Left ventricle myocardium superior (tissue), 1 donor: ENCODE measurements at regions not wholly inside any gene's neighbourhood (a gene's known extent, or its start where the extent isn't known, plus 50 kb on each side); places are given as distances from the start of the nearest gene placed in this dataset.
"Not testable (repeated sequence)": the region's sequence is repeated elsewhere in the genome, so short reads cannot be mapped to it uniquely, and the experiment has no call there.

Experiments used
- ATAC-seq: fragments of 200-7000 bp; cut with Tn5 transposase; one replicate; pipeline ENCODE4 v1.9.1; 2020; ENCODE audit warnings: mild to moderate bottlenecking, moderate library complexity
- DNase-seq: peaks from one replicate; pipeline ENCODE4 v3.0.0-alpha.2; 2020
- intact Hi-C: fragments of 100-400 bp; cut with micrococcal nuclease; formaldehyde crosslinking; loops from one replicate; pipeline ENCODE4 v1.11.0; 2022
- donor health status: DM: no; HTN: yes; CAD: no; lungs with severe emphysema.

DNA sequence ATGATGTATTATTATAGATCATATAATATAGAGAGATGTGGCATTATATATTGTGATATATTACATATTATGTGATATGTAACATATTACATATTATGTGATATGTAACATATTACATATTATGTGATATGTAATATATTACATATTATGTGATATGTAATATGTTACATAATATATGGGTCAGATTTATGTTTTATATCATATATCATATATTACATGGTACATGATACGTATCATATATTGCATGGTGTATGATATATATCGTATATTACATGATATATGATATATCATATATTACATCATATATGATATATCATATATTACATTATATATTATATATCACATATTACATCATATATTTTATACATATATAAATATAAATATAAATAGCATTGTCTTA is 164.1 kb upstream of the NEBL start:
- DNase-seq (no peak), ATAC-seq (no peak)
- intact Hi-C loops: no loop called here

DNA sequence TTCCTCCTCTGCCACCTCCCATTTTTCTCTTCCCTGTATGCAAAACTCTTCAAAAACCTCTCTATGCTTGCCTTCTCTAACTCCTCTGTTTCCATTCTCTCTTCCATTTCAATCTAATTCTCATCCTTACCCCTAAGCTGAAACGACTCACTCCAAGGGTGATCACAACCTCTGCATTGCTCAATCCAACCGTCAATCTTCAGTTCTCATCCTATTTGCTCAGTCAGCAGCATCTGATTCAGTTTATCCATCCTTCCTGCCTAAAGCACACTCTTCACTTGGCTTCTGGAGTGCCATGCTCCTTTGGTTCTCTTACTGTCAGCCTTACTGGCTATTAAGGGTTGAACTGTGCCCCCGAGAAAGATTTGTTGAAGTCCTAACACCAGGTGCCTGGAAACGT is 163.5 kb upstream of the NEBL start:
- intact Hi-C loops: no loop called here
- no peak for ATAC-seq
- DNase-seq: no peak

DNA sequence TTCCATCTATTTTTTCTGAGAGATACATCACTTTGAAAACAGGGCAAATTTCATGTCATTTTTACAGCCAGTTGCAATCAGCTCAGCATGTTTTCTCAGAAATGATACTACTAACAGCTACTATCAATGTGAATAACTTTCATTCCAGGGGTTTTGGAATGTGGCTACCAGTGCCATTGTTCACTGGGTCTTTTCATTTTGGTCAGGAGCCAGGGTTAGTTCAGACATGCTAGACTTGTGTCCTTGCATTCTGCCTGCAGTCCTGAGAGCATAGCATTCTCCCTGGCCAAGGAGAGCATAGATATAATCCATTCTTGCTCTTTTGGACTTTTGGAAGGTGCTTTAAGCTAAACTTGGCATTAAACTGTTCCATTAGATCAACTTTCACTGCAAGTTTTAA is 160.9 kb upstream of the NEBL start:
- peak; percentile 51 for ATAC-seq
- intact Hi-C loops: no loop called here
- DNase-seq: no peak

DNA sequence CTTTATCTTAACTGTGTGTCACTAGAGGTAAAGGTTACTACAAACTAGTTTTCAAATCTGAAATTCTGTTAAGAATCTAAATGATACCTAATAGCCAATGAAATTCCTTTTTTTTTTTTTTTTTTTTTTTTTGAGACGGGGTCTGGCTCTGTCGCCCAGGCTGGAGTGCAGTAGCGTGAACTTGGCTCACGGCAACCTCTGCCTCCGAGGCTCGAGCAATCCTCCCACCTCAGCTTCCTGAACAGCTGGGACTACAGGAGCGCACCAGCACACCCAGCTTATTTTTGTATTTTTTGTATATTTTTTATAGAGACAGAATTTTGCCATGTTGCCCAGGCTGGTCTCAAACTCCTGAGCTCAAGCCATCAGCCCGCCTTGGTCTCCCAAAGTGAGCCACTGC is 160.3 kb upstream of the NEBL start:
- intact Hi-C loops: no loop called here
- ATAC-seq: no peak
- no peak for DNase-seq

DNA sequence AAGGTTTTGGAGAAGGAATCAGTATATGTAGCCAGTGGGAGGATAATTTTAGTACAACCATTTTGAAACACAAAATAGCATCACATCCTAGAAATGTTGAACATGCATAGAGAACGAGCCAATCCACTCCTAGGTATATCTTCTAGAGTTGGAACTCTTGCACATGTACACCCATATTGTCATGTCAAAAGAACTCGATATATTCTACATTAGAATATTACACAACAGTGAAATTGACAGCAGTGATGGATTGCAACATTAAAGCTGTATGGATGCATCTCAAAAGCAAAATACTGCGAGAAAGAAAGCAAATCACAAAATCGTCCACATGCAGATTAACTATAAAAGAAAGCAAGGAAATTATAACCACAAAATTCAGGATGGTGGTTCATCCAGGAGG is 159.3 kb upstream of the NEBL start:
- DNase-seq: no peak
- no peak for ATAC-seq
- intact Hi-C loops: no loop called here

DNA sequence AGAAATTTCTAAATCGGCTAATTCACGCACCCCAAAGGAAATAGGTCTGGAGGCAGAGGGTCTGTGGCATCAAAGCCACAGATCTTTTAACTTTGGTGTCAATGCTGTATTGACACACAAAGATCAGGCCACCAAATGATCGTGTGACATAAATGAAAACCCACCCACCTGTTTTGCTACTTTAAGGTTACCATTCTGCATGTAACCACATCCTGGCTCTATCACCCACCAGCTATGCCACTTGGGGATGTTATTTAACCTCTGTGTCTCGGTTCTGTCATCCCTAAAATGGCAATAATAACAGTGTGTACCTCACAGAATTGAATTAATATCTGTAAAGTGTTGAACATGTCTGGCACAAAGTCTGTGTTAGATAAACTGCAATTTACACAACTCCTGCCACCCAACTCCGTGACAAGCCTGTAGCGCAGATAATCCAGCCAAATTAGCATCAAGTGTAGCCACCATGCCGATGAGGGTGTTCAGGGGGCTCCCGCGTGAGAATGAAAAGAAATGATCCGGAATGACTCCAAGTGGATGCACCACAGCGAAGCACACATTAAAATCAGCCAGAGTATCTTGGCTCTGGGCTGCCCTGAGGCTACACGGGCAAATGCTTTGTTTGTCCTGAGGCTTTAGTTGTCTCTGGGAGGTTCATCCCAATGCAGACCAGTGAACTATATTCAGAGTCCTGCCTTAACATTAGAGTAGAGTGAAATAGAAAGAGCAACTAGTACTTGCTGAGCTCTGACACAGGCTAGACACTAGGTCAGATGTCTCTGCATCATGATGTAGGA is 158.4 kb upstream of the NEBL start:
- intact Hi-C loops: no loop called here
- ATAC-seq (no peak), DNase-seq (no peak)

- ATAC-seq (no peak), DNase-seq (no peak)
- intact Hi-C loops: no loop called here
Observed at GRCh38 chr10:21053953-21054690, 157.0 kb upstream of the NEBL start.

DNA sequence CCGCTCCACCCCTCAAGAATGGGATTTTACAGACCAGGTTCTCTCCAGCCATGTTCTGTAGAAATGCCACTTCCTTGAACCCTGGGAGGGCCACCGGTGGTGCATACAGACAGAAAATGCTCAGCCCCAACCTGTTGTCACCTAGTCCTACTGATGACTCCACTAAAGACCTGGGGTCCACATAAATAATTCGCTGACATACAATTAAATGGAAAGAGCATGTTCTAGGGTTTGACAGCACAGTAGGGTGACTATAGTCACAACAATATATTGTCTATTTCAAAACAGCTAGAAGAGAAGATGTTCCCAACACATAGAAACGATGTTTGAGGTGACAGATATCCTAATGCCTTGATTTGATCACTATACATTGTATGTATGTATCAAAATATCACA is 155.6 kb upstream of the NEBL start:
- intact Hi-C loops: no loop called here
- no peak for ATAC-seq
- DNase-seq: no peak

DNA sequence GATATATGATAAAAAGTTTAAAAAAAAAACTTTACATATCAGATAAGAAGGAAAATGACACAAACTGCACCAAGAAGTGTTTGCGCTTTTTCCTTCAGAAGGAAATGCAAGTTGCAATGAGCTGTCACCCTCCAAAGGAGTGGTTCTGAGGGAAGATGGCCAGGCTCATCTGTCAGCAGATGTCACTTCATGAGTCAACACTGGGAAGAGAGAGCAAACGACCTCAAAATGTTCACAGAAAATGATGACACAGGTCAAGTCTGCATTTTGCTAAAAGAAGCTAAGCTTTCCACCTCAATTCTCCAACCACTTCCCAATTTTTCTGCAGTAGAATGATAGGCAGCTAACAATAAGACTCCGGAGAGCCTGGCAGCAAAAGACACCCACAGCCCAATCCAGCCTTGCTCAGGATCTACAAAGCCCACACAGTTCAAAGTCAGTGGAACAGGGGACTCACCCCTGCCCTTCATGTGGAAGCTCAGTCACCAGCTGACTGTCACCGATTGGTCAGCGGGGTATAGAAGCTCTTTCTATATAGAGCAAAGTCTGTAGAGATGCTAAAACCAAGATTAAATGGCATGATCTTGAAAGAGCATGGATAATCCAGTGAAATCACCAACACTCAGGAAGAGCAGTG is 155.1 kb upstream of the NEBL start:
- intact Hi-C loops: no loop called here

GRCh38 chr10:21049482-21049881 is 152.4 kb upstream of the NEBL start:
- ATAC-seq: no peak
- intact Hi-C loops: no loop called here
- no peak for DNase-seq

More for the DNA sequence above, 155.1 kb upstream of the NEBL start:
- DNase-seq: no peak
- ATAC-seq: no peak

GRCh38 chr10:21048068-21048467 is 151.0 kb upstream of the NEBL start:
- DNase-seq: no peak
- ATAC-seq: no peak
- intact Hi-C loops: no loop called here

DNA sequence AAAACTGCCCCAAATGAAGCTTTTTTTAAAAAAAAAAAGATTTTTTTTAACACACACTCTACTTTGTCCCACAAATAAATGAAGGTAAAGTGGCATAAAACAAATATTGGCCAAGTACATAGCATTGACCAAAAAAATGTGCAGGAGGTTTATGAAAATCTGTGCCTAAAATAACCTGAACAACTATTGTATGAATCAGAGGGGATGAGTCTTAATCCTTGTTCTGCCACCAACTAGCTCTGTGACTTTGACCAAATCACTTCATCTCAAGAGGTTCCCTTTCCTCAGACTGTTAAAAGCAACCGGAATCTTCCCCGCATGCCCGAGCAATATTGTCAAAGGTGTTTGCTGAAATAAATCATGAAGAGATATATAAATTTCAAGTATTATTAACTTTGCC is 150.4 kb upstream of the NEBL start:
- intact Hi-C loops: no loop called here
- ATAC-seq (no peak), DNase-seq (no peak)

DNA sequence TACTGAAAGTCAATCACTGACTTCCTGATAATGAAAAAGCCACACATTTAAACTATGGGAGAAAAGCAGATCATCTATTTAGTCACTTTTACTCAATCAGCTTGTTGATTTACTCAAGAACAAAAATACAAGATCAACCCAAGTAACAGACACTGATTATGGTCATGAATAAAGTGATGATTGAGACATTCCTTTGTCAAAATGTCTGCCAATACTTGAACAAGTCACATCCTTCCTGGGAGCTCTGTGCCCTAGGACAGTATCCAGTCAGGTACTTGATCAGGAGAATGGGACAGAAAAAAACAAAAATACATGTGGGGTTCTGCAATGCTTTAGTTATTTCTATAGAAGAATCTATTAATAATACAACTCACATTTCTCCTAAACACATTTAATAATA is 150.0 kb upstream of the NEBL start:
- ATAC-seq (no peak), DNase-seq (no peak)
- intact Hi-C loops: no loop called here

DNA sequence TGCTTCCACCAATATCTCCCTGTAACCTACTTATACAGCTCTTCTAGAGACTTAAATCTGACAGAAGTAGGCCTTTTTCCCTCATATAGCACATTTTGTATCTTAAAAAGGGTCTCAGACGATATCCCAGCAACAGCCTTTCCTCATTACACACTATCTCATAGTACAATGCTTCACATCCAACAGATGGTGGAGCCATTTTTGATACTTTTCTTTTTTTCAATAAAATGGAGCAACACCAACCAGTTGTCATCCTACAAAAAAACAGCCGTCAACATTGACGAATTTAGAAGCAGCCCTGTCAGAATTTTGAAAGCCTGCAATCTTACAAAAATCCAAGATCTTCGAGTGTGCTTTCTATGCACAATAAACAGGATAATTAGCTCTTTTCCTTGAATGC is 145.9 kb upstream of the NEBL start:
- no peak for ATAC-seq
- no peak for DNase-seq
- intact Hi-C loops: no loop called here

DNA sequence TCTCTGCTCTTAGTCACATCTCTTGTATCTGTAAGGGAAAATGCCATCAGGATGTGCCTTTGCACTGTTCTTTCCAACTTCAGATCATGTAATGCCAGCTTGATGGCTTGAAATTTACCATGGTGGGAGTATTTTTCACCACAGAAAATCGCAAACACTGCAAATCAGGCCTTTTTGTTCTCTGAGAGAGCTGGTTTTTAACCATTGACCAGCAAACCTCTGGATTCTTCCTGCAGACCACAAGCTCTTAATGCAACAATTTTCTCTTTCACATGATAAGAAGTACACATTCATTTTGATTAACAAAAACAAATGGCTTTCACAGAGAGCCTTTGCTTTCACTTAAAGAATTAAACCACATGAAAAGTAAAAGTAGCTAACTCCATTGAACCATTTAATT is 145.4 kb upstream of the NEBL start:
- ATAC-seq (no peak), DNase-seq (no peak)
- intact Hi-C loops: no loop called here

GRCh38 chr10:21041763-21042458 is 144.8 kb upstream of the NEBL start:
- DNase-seq (no peak), ATAC-seq (no peak)
- intact Hi-C loops: no loop called here

GRCh38 chr10:21039721-21040120 is 142.6 kb upstream of the NEBL start:
- no peak for DNase-seq
- intact Hi-C loops: no loop called here
- no peak for ATAC-seq

- no peak for DNase-seq
- ATAC-seq: no peak
- intact Hi-C loops: no loop called here
Observed at GRCh38 chr10:21036757-21037156, 139.6 kb upstream of the NEBL start.

DNA sequence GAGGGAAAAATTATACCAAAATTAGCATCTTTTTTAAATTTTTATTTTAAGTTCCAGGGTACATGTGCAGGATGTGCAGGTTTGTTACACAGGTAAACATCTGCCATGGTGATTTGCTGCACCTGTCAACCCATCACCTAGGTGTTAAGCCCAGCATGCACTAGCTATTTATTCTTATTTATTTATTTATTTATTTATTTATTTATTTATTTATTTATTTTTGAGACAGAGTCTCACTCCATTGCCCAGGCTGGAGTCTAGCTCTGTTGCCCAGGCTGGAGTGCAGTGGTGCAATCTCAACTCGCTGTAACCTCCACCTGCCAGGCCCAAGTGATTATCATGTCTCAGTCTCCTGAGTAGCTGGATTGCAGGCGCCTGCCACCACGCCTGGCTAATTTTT is 137.7 kb upstream of the NEBL start:
- ATAC-seq, DNase-seq, intact Hi-C loops: not testable (repeated sequence)

GRCh38 chr10:21034241-21034640 is 137.1 kb upstream of the NEBL start:
- ATAC-seq (no peak), DNase-seq (no peak)

More at GRCh38 chr10:21034241-21034640, 137.1 kb upstream of the NEBL start:
- intact Hi-C loops: no loop called here
